Activated CD8-positive, alpha-beta T cell treated with anti-CD3 and anti-CD28 coated beads, Interleukin-2, amount 10 ng/mL, durations not matched to agents 7 days and 5 days (primary cell): ENCODE measurements at regions not wholly inside any gene's neighbourhood (a gene's known extent, or its start where the extent isn't known, plus 50 kb on each side); places are given as distances from the start of the nearest gene placed in this dataset.
"Not testable (repeated sequence)": the region's sequence is repeated elsewhere in the genome, so short reads cannot be mapped to it uniquely, and the experiment has no call there.

Experiments
- ATAC-seq: fragments of 150-1000 bp; cut with Tn5 transposase; one replicate; pipeline ENCODE4 v1.10.0; 2021; ENCODE audit warnings: moderate library complexity
- CTCF ChIA-PET: fragments of 350-600 bp; sonication (Branson Sonifier 250); formaldehyde crosslinking; loops from one replicate; lab custom pipeline; 2021; ENCODE audit warnings: antibody characterized with exemption; lab: Charles Lee
- POLR2A ChIA-PET: fragments of 350-600 bp; sonication (Branson Sonifier 250); formaldehyde crosslinking; loops from one replicate; lab custom pipeline; 2021; ENCODE audit warnings: antibody characterized with exemption; lab: Charles Lee
- DNase-seq: peaks from one replicate; pipeline ENCODE4 v3.0.0-alpha.2; 2020
- H3K27ac Mint-ChIP-seq: one replicate; pipeline ENCODE4 v1.8.0; 2021; ENCODE audit warnings: mild to moderate bottlenecking, mixed read lengths
- H3K27me3 Mint-ChIP-seq: one replicate; pipeline ENCODE4 v1.8.0; 2021; ENCODE audit warnings: low read depth, mixed read lengths
- H3K36me3 Mint-ChIP-seq: one replicate; pipeline ENCODE4 v1.8.0; 2021; ENCODE audit warnings: low read depth, mixed read lengths
- H3K4me1 Mint-ChIP-seq: one replicate; pipeline ENCODE4 v1.8.0; 2021; ENCODE audit warnings: low read depth, mixed read lengths
- H3K4me3 Mint-ChIP-seq: one replicate; pipeline ENCODE4 v1.8.0; 2021; ENCODE audit warnings: mild to moderate bottlenecking, mixed read lengths
- H3K9me3 Mint-ChIP-seq: one replicate; pipeline ENCODE4 v1.8.0; 2022; ENCODE audit warnings: mixed read lengths; ENCODE audit not compliant: insufficient read depth

DNA sequence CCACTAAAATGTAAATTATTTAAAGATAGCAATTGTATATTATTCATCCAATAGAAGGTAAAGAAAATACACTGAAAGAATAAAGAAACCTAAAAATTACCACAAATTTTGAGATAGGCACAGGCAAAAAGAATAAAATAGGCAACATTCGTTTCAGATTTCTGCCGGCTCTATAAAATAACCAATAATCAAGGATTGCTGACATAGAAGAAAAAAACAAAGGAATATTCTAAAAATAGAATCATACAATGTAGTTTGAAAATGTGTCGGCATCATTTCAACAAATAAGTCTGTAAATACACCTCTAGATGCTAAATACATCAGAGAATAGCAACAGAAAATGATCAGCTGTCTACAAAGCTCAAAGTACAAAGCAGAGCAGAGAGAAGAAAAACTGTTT is 973.3 kb downstream of the EPHA7 start:
- ChIA-PET CTCF (no interaction called here), POLR2A (no interaction called here)

DNA sequence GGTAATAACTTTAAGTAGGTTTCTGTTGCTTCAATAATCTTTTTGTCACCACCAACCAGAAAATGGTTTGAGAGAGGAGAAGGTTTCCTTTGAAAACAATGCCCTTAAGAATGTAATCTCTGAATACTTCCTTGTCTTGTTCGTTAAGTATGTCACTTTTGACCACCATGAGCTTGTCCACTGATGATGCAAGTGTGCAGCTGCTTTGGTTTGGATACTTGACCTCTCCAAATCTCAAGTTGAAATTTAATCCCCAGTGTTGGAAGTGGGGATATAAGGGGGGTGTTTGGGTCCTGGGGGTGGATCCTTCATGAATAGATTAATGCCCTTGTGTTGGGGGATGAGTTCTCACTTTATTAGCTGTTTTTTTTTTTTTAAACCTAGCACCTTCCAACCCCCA is 985.4 kb downstream of the EPHA7 start:
- CTCF ChIA-PET = no interaction called here

More for the DNA sequence above, 973.3 kb downstream of the EPHA7 start:
- H3K4me1 Mint-ChIP-seq = no peaks in the 10 kb centered on the region
- ATAC-seq (no peak), DNase-seq (no peak)
- no peak overlapping the region for H3K4me3 Mint-ChIP-seq
- no peak overlapping the region for H3K27ac Mint-ChIP-seq
- H3K36me3 Mint-ChIP-seq = no peaks in the 10 kb centered on the region
- H3K9me3 Mint-ChIP-seq = peaks cover 8% of the 10 kb centered on the region
- H3K27me3 Mint-ChIP-seq = no peaks in the 10 kb centered on the region

DNA sequence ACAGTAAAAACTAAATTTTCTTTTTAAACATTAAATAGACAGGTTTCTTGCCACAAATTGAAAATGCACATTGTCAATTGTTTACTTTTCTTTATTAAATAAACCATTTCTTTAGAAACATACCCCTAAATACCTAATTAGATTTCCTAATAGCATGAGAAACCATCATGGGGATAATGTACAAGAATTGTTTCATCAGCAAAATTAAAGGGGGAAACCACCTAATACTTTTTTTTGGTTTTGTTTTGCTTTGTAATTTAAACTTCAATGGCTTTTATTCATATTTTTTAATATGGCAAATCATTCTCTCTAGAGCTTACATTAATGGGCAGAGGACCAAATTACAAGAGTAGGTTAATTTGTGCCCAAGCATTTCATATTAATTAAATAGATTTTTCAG is 987.9 kb downstream of the EPHA7 start:
- Mint-ChIP-seq H3K9me3 (peaks cover 10% of the 10 kb centered on the region), H3K27ac (no peak overlapping the region), H3K27me3 (no peaks in the 10 kb centered on the region), H3K4me1 (no peaks in the 10 kb centered on the region), H3K4me3 (no peak overlapping the region), H3K36me3 (no peaks in the 10 kb centered on the region)
- no peak for ATAC-seq
- ChIA-PET POLR2A (no interaction called here), CTCF (no interaction called here)
- no peak for DNase-seq

More for the DNA sequence above, 985.4 kb downstream of the EPHA7 start:
- ATAC-seq (no peak), DNase-seq (no peak)
- H3K4me3 Mint-ChIP-seq = no peak overlapping the region
- H3K4me1 Mint-ChIP-seq = no peaks in the 10 kb centered on the region
- POLR2A ChIA-PET = no interaction called here
- H3K36me3 Mint-ChIP-seq = no peaks in the 10 kb centered on the region
- no peaks in the 10 kb centered on the region for H3K27me3 Mint-ChIP-seq
- H3K27ac Mint-ChIP-seq = no peak overlapping the region
- H3K9me3 Mint-ChIP-seq = peaks cover 10% of the 10 kb centered on the region

DNA sequence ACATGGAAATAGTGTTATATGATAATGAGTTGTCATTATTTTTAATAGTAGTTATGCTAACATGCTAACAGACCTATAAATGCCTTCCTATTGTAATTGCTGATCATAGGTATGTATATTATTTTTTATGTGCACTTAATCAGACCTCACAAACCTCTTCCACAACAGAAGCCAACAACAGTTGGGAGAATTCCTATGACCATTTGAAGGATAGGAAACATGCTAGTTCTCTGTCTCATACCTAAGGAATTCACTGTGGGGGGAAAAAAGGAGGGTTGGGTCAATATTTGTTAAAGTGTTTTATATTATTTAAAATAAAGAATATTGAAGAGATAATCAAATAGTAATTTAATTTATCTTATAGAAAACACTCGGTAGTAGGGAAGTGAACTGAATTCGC is 990.9 kb downstream of the EPHA7 start:
- POLR2A ChIA-PET = no interaction called here
- Mint-ChIP-seq H3K27me3 (no peaks in the 10 kb centered on the region), H3K4me3 (no peak overlapping the region), H3K9me3 (peaks cover 10% of the 10 kb centered on the region), H3K36me3 (no peaks in the 10 kb centered on the region), H3K27ac (no peak overlapping the region), H3K4me1 (no peaks in the 10 kb centered on the region)
- no peak for ATAC-seq
- CTCF ChIA-PET = no interaction called here
- DNase-seq = no peak

DNA sequence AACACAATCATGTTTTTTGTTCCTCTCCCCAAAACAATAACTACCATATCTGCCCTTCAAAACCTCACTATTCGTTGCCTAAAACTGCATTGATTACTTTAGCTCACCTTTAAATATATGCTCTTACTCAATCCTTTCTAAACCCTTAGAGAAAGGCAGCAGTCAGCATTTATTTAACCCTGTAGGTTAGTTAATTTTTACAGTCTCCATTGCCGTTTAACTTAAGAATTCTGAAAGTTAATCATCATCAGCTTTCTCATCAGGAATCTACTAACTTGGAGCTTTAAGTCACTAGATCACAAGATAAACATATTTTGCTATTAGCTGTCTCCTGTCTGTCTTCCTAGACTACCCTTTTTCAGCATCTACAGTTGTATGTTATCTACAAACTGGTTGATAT is 991.9 kb downstream of the EPHA7 start:
- DNase-seq = no peak
- H3K9me3 Mint-ChIP-seq = peaks cover 10% of the 10 kb centered on the region
- no peaks in the 10 kb centered on the region for H3K36me3 Mint-ChIP-seq
- CTCF ChIA-PET = no interaction called here
- H3K27ac Mint-ChIP-seq = no peak overlapping the region
- no peak overlapping the region for H3K4me3 Mint-ChIP-seq
- H3K4me1 Mint-ChIP-seq = no peaks in the 10 kb centered on the region
- no peaks in the 10 kb centered on the region for H3K27me3 Mint-ChIP-seq
- no peak for ATAC-seq
- POLR2A ChIA-PET = no interaction called here

DNA sequence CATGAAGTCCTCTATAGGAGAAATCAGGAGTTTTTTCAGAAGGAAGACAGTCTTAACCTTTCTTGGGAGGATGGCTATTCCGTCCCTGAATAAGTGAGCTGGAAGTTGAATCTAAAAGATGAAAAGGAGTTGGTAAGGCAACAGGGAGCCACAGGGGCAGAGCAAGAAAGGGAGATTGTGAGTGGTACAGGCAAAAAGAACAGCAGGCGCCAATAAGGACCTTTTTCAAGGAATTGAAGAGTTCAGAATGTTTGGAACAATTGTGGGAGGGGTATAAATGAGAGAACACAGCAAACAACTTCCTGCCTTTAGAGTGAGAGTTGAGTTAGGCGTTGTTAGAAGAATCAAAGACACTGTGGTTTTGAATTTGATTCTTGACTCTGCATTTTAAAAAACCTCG is 1003.7 kb downstream of the EPHA7 start:
- Mint-ChIP-seq H3K4me1 (no peaks in the 10 kb centered on the region), H3K27me3 (no peaks in the 10 kb centered on the region), H3K9me3 (peaks cover 3% of the 10 kb centered on the region), H3K4me3 (no peak overlapping the region), H3K27ac (no peak overlapping the region), H3K36me3 (no peaks in the 10 kb centered on the region)
- ChIA-PET POLR2A (no interaction called here), CTCF (no interaction called here)
- ATAC-seq (no peak), DNase-seq (no peak)

DNA sequence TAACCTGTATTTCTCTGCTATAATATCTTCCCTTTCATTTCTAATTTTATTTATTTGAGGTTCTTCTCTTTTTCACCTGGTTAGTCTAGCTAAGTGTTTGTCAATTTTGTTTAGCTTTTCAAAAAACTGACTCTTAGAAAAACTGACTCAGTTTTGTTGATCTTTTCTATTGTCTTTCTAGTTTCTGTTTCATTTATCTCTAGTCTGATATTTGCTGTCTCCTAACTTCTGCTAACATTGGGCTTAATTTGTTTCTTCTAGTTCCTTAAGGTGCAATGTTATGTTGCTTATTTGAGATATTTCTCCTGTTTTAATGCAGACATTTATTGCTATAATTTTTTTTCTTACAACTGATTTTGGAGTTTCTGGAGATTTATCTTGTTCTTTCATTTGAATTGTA is 1011.0 kb downstream of the EPHA7 start:
- H3K4me3 Mint-ChIP-seq = no peak overlapping the region
- ChIA-PET POLR2A (no interaction called here), CTCF (no interaction called here)
- peaks cover 7% of the 10 kb centered on the region for H3K9me3 Mint-ChIP-seq
- DNase-seq = no peak
- no peak for ATAC-seq
- no peaks in the 10 kb centered on the region for H3K4me1 Mint-ChIP-seq
- H3K27ac Mint-ChIP-seq = no peak overlapping the region
- no peaks in the 10 kb centered on the region for H3K27me3 Mint-ChIP-seq
- H3K36me3 Mint-ChIP-seq = no peaks in the 10 kb centered on the region

DNA sequence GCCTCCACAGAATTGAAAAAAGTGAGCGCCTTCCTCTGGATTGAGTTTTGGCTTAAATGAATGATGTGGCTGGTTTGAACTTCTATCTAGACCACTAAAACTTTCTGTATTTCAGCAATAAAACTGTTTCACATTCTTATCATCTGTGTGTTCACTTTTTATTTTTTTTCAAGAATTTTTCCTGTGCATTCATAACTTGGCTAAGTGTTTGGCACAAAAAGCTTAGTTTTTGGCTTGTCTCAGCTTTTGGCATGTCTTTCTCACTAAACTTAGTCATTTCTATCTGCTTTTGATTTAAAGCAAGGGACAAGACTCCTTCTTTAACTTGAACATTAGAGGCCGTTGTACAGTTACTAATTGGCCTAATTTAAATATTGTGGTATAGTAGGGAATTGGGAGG is 1015.1 kb downstream of the EPHA7 start:
- Mint-ChIP-seq H3K27ac (no peak overlapping the region), H3K4me1 (no peaks in the 10 kb centered on the region), H3K9me3 (no peaks in the 10 kb centered on the region), H3K4me3 (no peak overlapping the region), H3K36me3 (no peaks in the 10 kb centered on the region), H3K27me3 (no peaks in the 10 kb centered on the region)
- ChIA-PET POLR2A (no interaction called here), CTCF (no interaction called here)
- DNase-seq (no peak), ATAC-seq (no peak)

DNA sequence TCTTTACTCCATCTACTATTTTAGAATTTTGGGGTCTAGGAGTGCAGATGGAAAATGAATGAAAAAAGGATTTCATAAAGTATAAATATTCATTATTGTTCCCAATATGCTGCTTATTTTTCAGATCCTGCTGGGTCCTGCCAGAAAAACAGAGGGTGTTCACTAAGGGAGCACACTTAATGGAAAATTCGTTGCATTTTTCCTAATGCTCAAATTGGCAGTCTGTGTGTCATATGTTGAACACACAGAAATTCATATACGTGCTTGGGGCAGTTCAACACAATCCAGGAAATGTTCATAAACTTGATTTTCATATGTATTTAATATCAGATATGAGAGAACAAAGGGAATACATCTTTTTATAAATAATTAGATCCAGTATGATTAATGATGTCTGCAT is 1019.4 kb downstream of the EPHA7 start:
- Mint-ChIP-seq H3K27me3 (no peaks in the 10 kb centered on the region), H3K36me3 (no peaks in the 10 kb centered on the region), H3K4me3 (no peak overlapping the region), H3K9me3 (no peaks in the 10 kb centered on the region), H3K4me1 (no peaks in the 10 kb centered on the region), H3K27ac (no peak overlapping the region)
- CTCF ChIA-PET = no interaction called here
- POLR2A ChIA-PET = no interaction called here
- ATAC-seq = no peak
- DNase-seq = no peak

DNA sequence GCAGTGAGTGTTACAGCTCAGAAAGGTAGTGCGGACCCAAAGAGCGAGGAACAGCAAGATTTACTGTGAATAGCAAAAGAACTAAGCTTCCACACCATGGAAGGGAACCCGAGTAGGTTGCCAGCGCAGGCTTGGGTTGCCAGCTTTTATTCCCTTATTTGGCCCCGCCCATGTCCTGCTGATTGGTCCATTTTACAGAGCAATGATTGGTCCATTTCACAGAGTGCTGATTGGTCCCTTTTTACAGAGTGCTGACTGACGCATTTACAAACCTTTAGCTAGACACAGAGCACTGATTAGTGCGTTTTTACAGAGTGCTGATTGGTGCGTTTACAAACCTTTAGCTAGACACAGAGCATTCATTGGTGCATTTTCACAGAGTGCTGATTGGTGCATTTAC is 1030.7 kb downstream of the EPHA7 start:
- POLR2A ChIA-PET, DNase-seq, H3K4me1 Mint-ChIP-seq, CTCF ChIA-PET, ATAC-seq, H3K27ac Mint-ChIP-seq, H3K27me3 Mint-ChIP-seq, H3K36me3 Mint-ChIP-seq, H3K4me3 Mint-ChIP-seq, H3K9me3 Mint-ChIP-seq: not testable (repeated sequence)

DNA sequence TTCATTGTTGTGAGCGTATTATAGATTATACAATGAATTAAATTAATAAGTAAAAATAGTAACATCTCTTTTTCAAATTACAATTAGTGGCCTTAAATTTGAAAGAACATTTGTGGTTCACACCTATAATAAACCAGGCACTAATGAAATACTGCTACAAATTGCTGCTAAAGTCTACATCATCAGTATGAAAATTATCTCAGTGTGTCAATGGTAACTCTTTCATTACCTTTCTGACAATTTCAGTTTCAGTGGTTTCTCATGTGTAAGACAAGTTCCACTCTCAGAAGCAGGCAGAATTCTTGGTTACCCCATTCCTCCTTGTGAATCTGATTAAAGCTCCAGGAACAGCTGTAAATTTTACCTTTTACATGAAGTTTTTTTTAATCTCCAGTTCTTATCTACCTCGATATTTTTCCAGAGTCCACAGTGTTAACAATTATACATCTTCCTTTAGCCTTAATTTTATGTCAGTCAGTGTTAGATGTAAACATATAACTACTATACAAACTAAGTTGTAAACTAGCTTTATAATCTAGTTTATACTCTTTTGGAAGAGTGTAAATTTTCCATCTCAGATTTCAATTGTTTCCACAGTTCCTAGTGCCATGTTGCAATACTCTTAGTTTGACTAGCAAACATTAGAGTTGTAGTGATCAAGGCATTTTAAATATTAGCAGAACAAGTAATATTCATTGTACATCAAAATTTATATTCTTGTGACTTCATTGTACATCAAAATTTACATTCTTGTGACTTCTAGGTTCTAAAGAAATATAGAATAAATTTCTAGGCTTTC is 1038.4 kb downstream of the EPHA7 start:
- H3K4me3 Mint-ChIP-seq = no peak overlapping the region
- ATAC-seq = no peak
- no peaks in the 10 kb centered on the region for H3K4me1 Mint-ChIP-seq
- no peaks in the 10 kb centered on the region for H3K36me3 Mint-ChIP-seq
- ChIA-PET CTCF (no interaction called here), POLR2A (no interaction called here)
- H3K9me3 Mint-ChIP-seq = peaks cover 4% of the 10 kb centered on the region
- no peak overlapping the region for H3K27ac Mint-ChIP-seq
- DNase-seq = no peak
- no peaks in the 10 kb centered on the region for H3K27me3 Mint-ChIP-seq

DNA sequence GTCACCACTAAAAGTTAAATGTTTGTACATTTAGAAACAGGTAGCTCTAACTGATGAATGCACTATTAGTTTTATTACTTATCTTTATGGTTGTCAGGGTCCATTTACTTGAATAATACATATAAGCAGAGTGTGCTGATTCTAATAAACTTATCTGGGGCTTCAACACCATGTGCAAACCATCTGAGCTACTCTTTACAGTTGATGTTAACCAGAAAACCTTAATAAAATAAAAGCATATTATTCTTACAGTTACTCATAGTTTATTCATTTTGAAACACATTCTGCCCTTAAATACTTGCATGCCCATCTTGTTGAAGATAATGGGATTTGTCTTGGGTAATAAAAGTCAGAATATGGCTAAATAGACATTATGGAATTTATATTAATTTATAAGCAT is 1042.2 kb downstream of the EPHA7 start:
- H3K36me3 Mint-ChIP-seq = no peaks in the 10 kb centered on the region
- DNase-seq (no peak), ATAC-seq (no peak)
- H3K4me1 Mint-ChIP-seq = no peaks in the 10 kb centered on the region
- no peaks in the 10 kb centered on the region for H3K27me3 Mint-ChIP-seq
- H3K4me3 Mint-ChIP-seq = no peak overlapping the region
- ChIA-PET CTCF (no interaction called here), POLR2A (no interaction called here)
- no peak overlapping the region for H3K27ac Mint-ChIP-seq
- H3K9me3 Mint-ChIP-seq = peaks cover 4% of the 10 kb centered on the region

DNA sequence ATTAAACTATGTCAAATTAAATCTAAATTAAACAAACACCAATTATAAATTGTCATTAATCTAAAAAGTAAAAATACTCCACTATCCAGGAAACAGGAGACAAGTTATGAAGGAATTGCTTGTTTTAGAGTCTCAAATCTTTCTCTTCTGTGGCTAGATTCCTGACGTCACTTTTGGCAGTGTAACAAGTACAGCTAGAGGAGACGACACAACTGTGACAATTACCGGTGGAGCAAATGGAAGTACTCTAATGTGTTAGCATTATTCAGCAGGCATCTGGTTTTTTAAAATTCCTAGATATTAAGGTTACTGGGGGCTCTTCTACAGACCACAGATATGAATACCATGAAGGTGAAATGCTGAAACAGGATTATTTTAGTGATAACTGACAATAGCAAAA is 1042.7 kb downstream of the EPHA7 start:
- no peaks in the 10 kb centered on the region for H3K4me1 Mint-ChIP-seq
- ATAC-seq (no peak), DNase-seq (no peak)
- CTCF ChIA-PET = no interaction called here
- peaks cover 2% of the 10 kb centered on the region for H3K9me3 Mint-ChIP-seq
- no peak overlapping the region for H3K27ac Mint-ChIP-seq
- H3K4me3 Mint-ChIP-seq = no peak overlapping the region
- H3K36me3 Mint-ChIP-seq = no peaks in the 10 kb centered on the region
- POLR2A ChIA-PET = no interaction called here
- H3K27me3 Mint-ChIP-seq = no peaks in the 10 kb centered on the region
